ENCODE measurements at regions not wholly inside any gene's neighbourhood (a gene's known extent, or its start where the extent isn't known, plus 50 kb on each side); places are given as distances from the start of the nearest gene placed in this dataset.

DNA sequence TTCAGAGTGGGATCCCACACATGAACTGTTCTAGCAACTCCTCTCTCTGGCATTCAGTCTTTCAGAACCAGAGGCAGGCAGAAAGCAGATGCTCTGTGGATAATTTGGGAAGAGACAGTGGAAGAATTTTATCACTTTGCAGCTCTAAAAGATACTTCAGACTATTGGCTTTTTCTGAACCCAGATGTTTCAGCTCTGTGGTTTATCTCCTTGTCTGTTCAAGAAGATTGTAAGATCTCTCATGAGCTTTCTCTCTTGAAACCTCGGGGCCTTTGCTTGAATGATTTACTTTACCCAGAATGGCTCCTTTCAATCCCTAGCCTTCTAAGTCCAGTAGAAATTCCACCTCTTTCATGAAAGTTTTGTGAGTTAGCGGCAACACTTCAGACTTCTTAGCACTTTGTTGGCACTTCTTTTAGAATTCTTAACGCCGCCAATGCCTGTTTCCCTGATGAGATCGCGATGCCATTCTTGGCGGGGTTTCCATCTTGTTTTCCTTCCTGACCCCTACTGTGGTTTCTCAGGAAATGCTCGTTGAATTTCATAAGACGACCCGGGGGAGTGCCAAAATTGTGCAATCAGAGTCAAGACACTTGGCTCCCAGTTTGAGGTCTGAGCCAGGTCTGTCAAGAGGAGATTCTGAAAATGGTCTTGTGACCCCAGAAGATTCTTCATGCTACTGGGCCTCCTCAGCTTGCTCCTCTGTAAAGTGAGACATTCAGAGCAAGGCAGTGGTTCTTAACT is 107.0 kb upstream of the PRICKLE1 start:
- Histone ChIP-seq H3K27ac (ENCODE audit: insufficient read length, low read depth, low read length) (no peak overlapping the region), H3K4me2 (ENCODE audit: insufficient read depth, insufficient read length, low read length) (no peak overlapping the region)

More for the DNA sequence above, 107.0 kb upstream of the PRICKLE1 start:
- H4K20me1 ChIP-seq (ENCODE audit: control insufficient read depth, insufficient read depth, insufficient read length): no peaks in the 10 kb centered on the region
- H3K4me1 ChIP-seq (ENCODE audit: insufficient read depth, low read length): peaks cover 11% of the 10 kb centered on the region
- Mint-ChIP-seq H3K9me3 (peaks cover 0 to 2% of the 10 kb centered on the region in 2 experiments; a peak in 1 of 5 replicates), H3K27me3 (ENCODE audit: low read depth) (no peaks in the 10 kb centered on the region; the same call in 1 of the 2 replicates), H3K36me3 (ENCODE audit: insufficient read depth in 1 of 3, low read depth in 3 of 3) (peaks cover 0 to 4% (median 1%) of the 10 kb centered on the region in 3 experiments; a peak in 5 of 7 replicates), H3K4me3 (no peak overlapping the region), H3K27ac (no peak overlapping the region; a peak in 1 of 7 replicates), H3K4me1 (peaks cover 16 to 22% of the 10 kb centered on the region in 2 experiments)
- H2BK5ac ChIP-seq (ENCODE audit: insufficient read length, low read length): no peak overlapping the region
- no peak overlapping the region for H3K4ac ChIP-seq (ENCODE audit: low read depth, low read length)
- no CpG with 5 or more reads among the region's 10 CpGs for WGBS (ENCODE audit: extremely low coverage, insufficient read length, low lambda C conversion rate)
- no peak overlapping the region for H3K9ac ChIP-seq (ENCODE audit: extremely low read depth, insufficient read length, low read length)
- no peak overlapping the region for H3K23ac ChIP-seq (ENCODE audit: insufficient read length, low read depth, low read length)
- no peak overlapping the region for H4K91ac ChIP-seq (ENCODE audit: insufficient read length, low read depth, low read length)
- no peak overlapping the region for H4K5ac ChIP-seq (ENCODE audit: insufficient read length, low read depth, low read length)
- H4K8ac ChIP-seq (replicated peaks; ENCODE audit: insufficient read length, low read depth, low read length): no peak overlapping the region
- no peak overlapping the region for H2BK120ac ChIP-seq (ENCODE audit: low read depth, low read length, poor library complexity, severe bottlenecking)
- TF ChIP-seq, protein P1, sequence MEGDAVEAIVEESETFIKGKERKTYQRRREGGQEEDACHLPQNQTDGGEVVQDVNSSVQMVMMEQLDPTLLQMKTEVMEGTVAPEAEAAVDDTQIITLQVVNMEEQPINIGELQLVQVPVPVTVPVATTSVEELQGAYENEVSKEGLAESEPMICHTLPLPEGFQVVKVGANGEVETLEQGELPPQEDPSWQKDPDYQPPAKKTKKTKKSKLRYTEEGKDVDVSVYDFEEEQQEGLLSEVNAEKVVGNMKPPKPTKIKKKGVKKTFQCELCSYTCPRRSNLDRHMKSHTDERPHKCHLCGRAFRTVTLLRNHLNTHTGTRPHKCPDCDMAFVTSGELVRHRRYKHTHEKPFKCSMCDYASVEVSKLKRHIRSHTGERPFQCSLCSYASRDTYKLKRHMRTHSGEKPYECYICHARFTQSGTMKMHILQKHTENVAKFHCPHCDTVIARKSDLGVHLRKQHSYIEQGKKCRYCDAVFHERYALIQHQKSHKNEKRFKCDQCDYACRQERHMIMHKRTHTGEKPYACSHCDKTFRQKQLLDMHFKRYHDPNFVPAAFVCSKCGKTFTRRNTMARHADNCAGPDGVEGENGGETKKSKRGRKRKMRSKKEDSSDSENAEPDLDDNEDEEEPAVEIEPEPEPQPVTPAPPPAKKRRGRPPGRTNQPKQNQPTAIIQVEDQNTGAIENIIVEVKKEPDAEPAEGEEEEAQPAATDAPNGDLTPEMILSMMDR (conservative IDR thresholded peaks at IDR 0.05): no peak
- H3K79me2 ChIP-seq (ENCODE audit: insufficient read depth, low read length): no peaks in the 10 kb centered on the region
- no peak overlapping the region for H3K56ac ChIP-seq (ENCODE audit: insufficient read length, low read depth, low read length)
- no peaks in the 10 kb centered on the region for H3K79me1 ChIP-seq (ENCODE audit: insufficient read depth, low read depth, low read length, poor library complexity, severe bottlenecking)
- no peak overlapping the region for H2BK20ac ChIP-seq (ENCODE audit: low read depth, low read length, poor library complexity, severe bottlenecking)
- no peak overlapping the region for H2AK5ac ChIP-seq (ENCODE audit: insufficient read length, low read length)
- no peak overlapping the region for H3K18ac ChIP-seq (ENCODE audit: insufficient read length, low read depth, low read length)
- H3K23me2 ChIP-seq (ENCODE audit: insufficient read length, low read depth, low read length, poor library complexity, severe bottlenecking): no peaks in the 10 kb centered on the region
- no peak overlapping the region for H2BK12ac ChIP-seq (ENCODE audit: insufficient read length, low read depth, low read length)
- no peak overlapping the region for H3K14ac ChIP-seq (ENCODE audit: insufficient read depth, low read length)
- no peak for DNase-seq
- H3K9me3 ChIP-seq (ENCODE audit: control insufficient read depth, low read depth, low read length): no peaks in the 10 kb centered on the region
- H2AFZ ChIP-seq (ENCODE audit: low read length): no peak overlapping the region
- no peak overlapping the region for H2BK15ac ChIP-seq (ENCODE audit: low read depth, low read length)
- no peak overlapping the region for H3T11ph ChIP-seq (ENCODE audit: low read length)
- H3K27me3 ChIP-seq (ENCODE audit: insufficient read depth, low read length): no peaks in the 10 kb centered on the region
